GM12873 (cell line): ENCODE measurements at regions not wholly inside any gene's neighbourhood (a gene's known extent, or its start where the extent isn't known, plus 50 kb on each side); places are given as distances from the start of the nearest gene placed in this dataset.

Experiments
- TF ChIP-seq, protein P1 (sequence below): IDR thresholded peaks from 2 replicates; pipeline ENCODE4 v1.5.1; 2012; ENCODE audit warnings: low read depth, mild to moderate bottlenecking, moderate library complexity, low read length, control low read depth; ENCODE audit not compliant: insufficient read depth; ENCODE audit errors: missing control alignments

- TF ChIP-seq, protein P1, sequence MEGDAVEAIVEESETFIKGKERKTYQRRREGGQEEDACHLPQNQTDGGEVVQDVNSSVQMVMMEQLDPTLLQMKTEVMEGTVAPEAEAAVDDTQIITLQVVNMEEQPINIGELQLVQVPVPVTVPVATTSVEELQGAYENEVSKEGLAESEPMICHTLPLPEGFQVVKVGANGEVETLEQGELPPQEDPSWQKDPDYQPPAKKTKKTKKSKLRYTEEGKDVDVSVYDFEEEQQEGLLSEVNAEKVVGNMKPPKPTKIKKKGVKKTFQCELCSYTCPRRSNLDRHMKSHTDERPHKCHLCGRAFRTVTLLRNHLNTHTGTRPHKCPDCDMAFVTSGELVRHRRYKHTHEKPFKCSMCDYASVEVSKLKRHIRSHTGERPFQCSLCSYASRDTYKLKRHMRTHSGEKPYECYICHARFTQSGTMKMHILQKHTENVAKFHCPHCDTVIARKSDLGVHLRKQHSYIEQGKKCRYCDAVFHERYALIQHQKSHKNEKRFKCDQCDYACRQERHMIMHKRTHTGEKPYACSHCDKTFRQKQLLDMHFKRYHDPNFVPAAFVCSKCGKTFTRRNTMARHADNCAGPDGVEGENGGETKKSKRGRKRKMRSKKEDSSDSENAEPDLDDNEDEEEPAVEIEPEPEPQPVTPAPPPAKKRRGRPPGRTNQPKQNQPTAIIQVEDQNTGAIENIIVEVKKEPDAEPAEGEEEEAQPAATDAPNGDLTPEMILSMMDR: no peak
Observed at GRCh38 chr7:116354546-116355423, 144.4 kb downstream of the TES start.

GRCh38 chr7:116355424-116355765 is 144.1 kb upstream of the CAV2 start:
- TF ChIP-seq, protein P1: no peak

- TF ChIP-seq, protein P1: no peak
Observed at GRCh38 chr7:116356333-116356965, 143.1 kb upstream of the CAV2 start.

DNA sequence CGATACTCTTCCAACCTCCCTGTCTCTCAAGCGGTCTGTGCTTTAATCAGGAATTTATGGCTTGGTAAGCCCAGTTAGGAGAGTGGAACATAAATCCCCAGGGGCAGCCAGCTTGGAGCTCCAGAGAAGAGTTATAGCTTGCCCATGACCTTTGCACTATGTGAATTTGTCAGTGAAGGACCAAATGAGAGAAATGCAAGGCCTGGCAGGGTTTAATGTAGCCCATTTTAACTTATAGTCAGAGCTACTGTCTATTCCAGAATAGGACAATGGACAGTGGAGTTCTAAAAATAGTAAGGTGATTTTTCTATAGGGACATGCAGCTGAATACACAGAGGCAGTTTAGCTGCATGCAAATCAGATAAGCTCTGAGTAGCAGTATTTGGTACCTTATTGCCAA is 142.6 kb upstream of the CAV2 start:
- TF ChIP-seq, protein P1: no peak

- TF ChIP-seq, protein P1: no peak
Observed at GRCh38 chr7:116357781-116358670, 141.5 kb upstream of the CAV2 start.

DNA sequence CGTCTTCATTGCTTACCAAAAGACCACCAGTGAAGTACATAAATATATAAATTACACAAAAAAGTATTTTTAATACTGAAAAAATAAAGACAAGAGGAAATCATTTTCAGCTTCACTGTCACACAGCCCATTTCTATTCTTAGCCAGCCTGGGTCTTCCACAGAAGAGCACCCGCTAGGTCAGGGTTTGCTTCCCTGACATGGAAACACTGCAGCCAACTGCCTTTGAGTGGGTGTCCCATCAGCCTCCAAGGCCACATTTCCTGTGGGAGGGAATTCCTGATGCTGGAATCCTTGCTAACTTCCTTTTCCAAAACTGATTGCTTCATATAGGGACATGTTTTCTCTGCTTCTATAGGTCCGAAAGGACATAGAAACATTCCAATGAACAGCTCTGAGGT is 137.8 kb upstream of the CAV2 start:
- TF ChIP-seq, protein P1: no peak

- TF ChIP-seq, protein P1: no peak
Observed at GRCh38 chr7:116363637-116364432, 135.7 kb upstream of the CAV2 start.
